Heart right ventricle (tissue), 16 donors: ENCODE measurements at regions not wholly inside any gene's neighbourhood (a gene's known extent, or its start where the extent isn't known, plus 50 kb on each side); places are given as distances from the start of the nearest gene placed in this dataset.

Experiments
- ATAC-seq, 8 donors: fragments of 200-7000 bp; cut with Tn5 transposase; one replicate each; pipeline ENCODE4 v1.9.1; 2020; ENCODE audit warnings: mild to moderate bottlenecking in 8 of 8, moderate library complexity in 8 of 8, moderate number of reproducible peaks in 1 of 8
- DNase-seq, 2 donors: peaks; one replicate each; pipeline ENCODE4 v3.0.0-alpha.2; 2020
- H3K27ac ChIP-seq, 10 donors: fragments of 200-600 bp; sonication (generic) in 2 of 10; one replicate each; pipeline versions ENCODE4 v1.5.0 to v1.8.0; 2020 to 2022; ENCODE audit warnings: mild to moderate bottlenecking in 3 of 10
- H3K27me3 ChIP-seq, 7 donors: fragments of 200-600 bp; one replicate each; pipeline ENCODE4 v1.8.0; 2021 to 2022; ENCODE audit warnings: mild to moderate bottlenecking in 2 of 7
- H3K36me3 ChIP-seq, 9 donors: fragments of 200-600 bp; sonication (generic) in 1 of 9; one replicate each; pipeline versions ENCODE4 v1.5.0 to v1.8.0; 2020 to 2022; ENCODE audit warnings: mild to moderate bottlenecking in 2 of 9
- H3K4me1 ChIP-seq, 9 donors: fragments of 200-600 bp; sonication (generic) in 1 of 9; one replicate each; pipeline versions ENCODE4 v1.5.0 to v1.8.0; 2020 to 2022; ENCODE audit warnings: mild to moderate bottlenecking in 4 of 9
- H3K4me3 ChIP-seq, 10 donors: fragments of 200-600 bp; sonication (generic) in 2 of 10; one replicate each; pipeline versions ENCODE4 v1.5.0 to v1.8.0; 2020 to 2022; ENCODE audit warnings: mild to moderate bottlenecking in 7 of 10, moderate library complexity in 2 of 10
- H3K9me3 ChIP-seq, 11 donors: fragments of 200-600 bp in 10 of 11; sonication (generic) in 2 of 11; one replicate each; pipeline versions ENCODE4 v1.5.0 to v1.8.0; 2013 to 2022; ENCODE audit warnings: mild to moderate bottlenecking in 2 of 11, control low read depth in 1 of 11, moderate library complexity in 1 of 11
- WGBS, 2 donors: extraction: QIAGEN DNeasy Blood & Tissue Kit; methylation state at CpG; one replicate each; pipeline ENCODE4 v1.1.7; 2013; ENCODE audit warnings: inconsistent platforms in 1 of 2; 5-methylcytosine and 5-hydroxymethylcytosine counted together
- intact Hi-C, 10 donors: fragments of 100-400 bp; cut with DNase I; formaldehyde crosslinking; loops; one replicate each; pipeline versions ENCODE4 v1.11.1 to v1.14.2; 2022
- TF ChIP-seq, protein P1 (sequence below), 9 donors: fragments of 200-600 bp; sonication (generic) in 2 of 9; IDR thresholded peaks; one replicate each; pipeline versions ENCODE4 v1.5.0 to v1.8.0; 2021 to 2022; ENCODE audit warnings: antibody characterized with exemption in 9 of 9, mild to moderate bottlenecking in 5 of 9, moderate library complexity in 1 of 9
- donor health status: Arrhythmogenic right ventricular cardiomyopathy.
- donor health status: ischemic (EF 13 %, LVEDD 7.1; RV severe dilation, severe dysfunction).
- donor health status: healthy with polysubstance abuse.
- donor health status: DM: no; HTN: yes; CAD: no.
- donor health status: DM: no; HTN: no; CAD: no.
- donor health status: ischemic (EF 25% LVEDD 6.9; RV normal size, moderate dysfunction).
- donor health status: ischemic (EF 25% LVEDD 5.7; RV mildly dilated, moderate dysfunction).
- donor health status: healthy.
- donor health status: DM: yes; HTN: yes; CAD: no.
- donor health status: Ischemic cardiomyopathy.
- donor health status: ischemic (EF 35%, LVEDD 5.7; RV mildly dilated, moderate dysfunction).
- donor health status: nonischemic (EF 11% LVEDD 7.7; RV severe dilation, severe dysfunction).
- donor health status: DM: yes; HTN: yes; CAD: no.
- donor health status: PGD.
- donor health status: ischemic (EF 29% LVEDD 5.4; RV normal size, mild dysfunction).
- donor health status: nonischemic (EF 23%, LVEDD 6.1; RV moderate dilation, normal function).

DNA sequence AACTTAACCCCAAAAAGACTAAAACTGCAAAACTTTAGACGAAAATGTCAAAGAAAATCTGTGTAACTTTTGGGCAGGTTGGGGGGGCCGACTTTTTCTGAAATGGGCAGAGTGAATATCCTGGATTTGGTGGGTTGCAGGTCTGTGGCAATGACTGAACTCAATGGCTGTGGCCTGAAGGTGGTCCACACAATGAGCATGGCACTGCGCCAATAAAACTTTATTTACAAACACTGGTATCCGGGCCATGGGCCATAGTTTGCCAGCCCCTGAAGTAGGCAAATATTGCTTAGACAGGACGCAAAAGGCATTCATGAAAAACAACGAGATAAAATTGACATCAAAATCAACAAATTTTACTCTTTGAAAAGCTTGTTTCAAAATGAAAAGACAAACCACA is 66.2 kb downstream of the RTP5 start:
- H3K36me3 ChIP-seq, result no peaks in the 10 kb centered on the region
- H3K4me1 ChIP-seq, result peaks cover 0 to 7% (median 0%) of the 10 kb centered on the region in 9 donors
- no peak overlapping the region for H3K27ac ChIP-seq
- intact Hi-C loops, result no loop called here
- H3K27me3 ChIP-seq, result peaks cover 0 to 35% (median 4%) of the 10 kb centered on the region in 7 donors
- TF ChIP-seq, protein P1, sequence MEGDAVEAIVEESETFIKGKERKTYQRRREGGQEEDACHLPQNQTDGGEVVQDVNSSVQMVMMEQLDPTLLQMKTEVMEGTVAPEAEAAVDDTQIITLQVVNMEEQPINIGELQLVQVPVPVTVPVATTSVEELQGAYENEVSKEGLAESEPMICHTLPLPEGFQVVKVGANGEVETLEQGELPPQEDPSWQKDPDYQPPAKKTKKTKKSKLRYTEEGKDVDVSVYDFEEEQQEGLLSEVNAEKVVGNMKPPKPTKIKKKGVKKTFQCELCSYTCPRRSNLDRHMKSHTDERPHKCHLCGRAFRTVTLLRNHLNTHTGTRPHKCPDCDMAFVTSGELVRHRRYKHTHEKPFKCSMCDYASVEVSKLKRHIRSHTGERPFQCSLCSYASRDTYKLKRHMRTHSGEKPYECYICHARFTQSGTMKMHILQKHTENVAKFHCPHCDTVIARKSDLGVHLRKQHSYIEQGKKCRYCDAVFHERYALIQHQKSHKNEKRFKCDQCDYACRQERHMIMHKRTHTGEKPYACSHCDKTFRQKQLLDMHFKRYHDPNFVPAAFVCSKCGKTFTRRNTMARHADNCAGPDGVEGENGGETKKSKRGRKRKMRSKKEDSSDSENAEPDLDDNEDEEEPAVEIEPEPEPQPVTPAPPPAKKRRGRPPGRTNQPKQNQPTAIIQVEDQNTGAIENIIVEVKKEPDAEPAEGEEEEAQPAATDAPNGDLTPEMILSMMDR (IDR thresholded peaks at IDR 0.05), result no peak
- no peak overlapping the region for H3K4me3 ChIP-seq
- WGBS, 2 donors, result 86 to 95% methylated on average over 6 of the region's 6 CpGs
- H3K9me3 ChIP-seq, result peaks cover 0 to 5% (median 0%) of the 10 kb centered on the region in 11 donors
- no peak for DNase-seq
- ATAC-seq, result no peak

DNA sequence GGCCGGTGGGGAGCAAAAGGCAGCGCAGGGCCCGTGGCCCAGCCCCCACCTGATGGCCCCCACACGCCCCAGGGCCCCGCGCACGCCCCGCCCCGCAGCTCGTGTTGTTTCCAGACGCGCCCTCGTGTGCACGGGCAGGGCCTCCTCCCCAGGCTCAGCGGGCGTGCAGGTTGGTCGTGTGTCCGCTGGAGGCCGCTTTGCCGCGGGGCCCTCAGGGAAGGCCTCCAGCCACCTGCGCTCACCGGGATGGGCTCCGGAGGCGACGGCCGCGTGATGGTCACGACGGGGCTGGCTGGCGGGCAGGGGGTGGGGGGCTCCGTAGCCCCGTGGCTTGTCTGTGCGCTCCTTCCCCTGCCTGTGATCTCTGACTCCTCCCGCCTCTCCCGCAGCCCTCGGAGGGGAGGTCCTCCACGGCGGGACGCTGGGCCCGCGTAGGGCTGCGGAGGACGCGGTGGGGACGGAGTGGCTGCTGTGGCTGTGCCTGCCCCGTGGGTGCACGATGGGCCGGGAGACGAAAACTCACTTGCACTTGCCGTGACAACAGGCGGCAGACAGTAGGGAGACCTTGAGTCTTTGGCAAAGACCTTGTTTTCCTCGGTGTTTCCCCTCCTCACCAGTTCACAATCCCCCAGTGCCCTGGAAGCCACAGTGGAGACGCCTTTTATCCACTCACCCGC is 67.1 kb downstream of the RTP5 start:
- WGBS, 2 donors, result 53 to 56% methylated on average over 39 to 55 of the region's 55 CpGs
- Histone ChIP-seq H3K27ac (no peak overlapping the region), H3K9me3 (peaks cover 0 to 5% (median 0%) of the 10 kb centered on the region in 11 donors), H3K4me3 (no peak overlapping the region), H3K27me3 (peaks cover 0 to 35% (median 4%) of the 10 kb centered on the region in 7 donors), H3K36me3 (no peaks in the 10 kb centered on the region), H3K4me1 (peaks cover 0 to 7% (median 0%) of the 10 kb centered on the region in 9 donors)
- TF ChIP-seq, protein P1 (IDR thresholded peaks at IDR 0.05), result no peak
- intact Hi-C loops, result no loop called here
- DNase-seq, result no peak
- no peak for ATAC-seq

DNA sequence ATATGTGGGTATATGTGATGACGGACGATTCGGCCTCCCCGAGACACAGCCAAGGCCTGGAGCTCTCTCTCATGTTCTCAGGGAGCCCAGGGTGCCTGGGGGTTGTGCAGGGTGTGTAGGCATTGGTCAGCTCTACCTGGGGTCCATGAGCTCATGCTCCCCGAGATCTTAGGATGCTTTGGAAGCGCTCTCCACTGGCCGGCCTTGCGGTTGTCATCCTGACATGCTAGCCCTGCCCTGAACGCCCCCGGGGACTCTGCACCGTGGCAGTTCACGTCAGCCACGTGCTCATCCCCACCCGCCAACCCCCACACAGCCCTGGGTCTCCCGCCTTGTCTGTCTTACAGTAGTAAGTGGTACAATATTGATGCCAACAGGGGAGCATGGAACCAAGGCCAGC is 67.8 kb downstream of the RTP5 start:
- ATAC-seq, result no peak
- Histone ChIP-seq H3K4me1 (peaks cover 0 to 7% (median 0%) of the 10 kb centered on the region in 9 donors), H3K9me3 (peaks cover 0 to 5% (median 0%) of the 10 kb centered on the region in 11 donors), H3K27ac (no peak overlapping the region), H3K36me3 (no peaks in the 10 kb centered on the region), H3K4me3 (no peak overlapping the region), H3K27me3 (peaks cover 0 to 35% (median 4%) of the 10 kb centered on the region in 7 donors)
- no peak for DNase-seq
- WGBS, 2 donors, result 92 to 93% methylated on average over 15 of the region's 15 CpGs
- intact Hi-C loops, result no loop called here
- TF ChIP-seq, protein P1 (IDR thresholded peaks at IDR 0.05), result no peak

DNA sequence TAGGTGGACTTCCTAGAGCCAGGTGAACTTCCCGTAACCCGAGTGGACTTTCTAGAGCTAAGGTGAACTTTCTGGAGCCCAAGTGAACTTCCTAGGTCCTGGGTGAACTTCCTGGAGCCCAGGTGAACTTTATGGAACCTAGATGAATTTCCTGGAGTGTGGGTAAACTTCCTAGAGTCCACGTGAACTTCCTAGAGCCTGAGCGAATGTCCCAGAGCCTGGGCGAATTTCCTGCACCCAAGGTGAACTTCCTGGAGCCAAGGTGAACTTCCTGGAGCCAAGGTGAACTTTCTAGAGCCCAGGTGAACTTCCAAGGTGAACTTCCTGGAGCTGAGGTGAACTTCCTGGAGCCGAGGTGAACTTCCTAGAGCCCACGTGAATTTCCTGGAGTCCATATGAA is 70.0 kb downstream of the RTP5 start:
- no peak for DNase-seq
- no peaks in the 10 kb centered on the region for H3K4me1 ChIP-seq
- no peaks in the 10 kb centered on the region for H3K36me3 ChIP-seq
- no peak overlapping the region for H3K27ac ChIP-seq
- peaks cover 0 to 28% (median 4%) of the 10 kb centered on the region in 7 donors for H3K27me3 ChIP-seq
- H3K4me3 ChIP-seq, result no peak overlapping the region
- intact Hi-C loops, result no loop called here
- TF ChIP-seq, protein P1 (IDR thresholded peaks at IDR 0.05), result no peak
- peaks cover 0 to 5% (median 0%) of the 10 kb centered on the region in 11 donors for H3K9me3 ChIP-seq
- ATAC-seq, result no peak
- WGBS, 2 donors, result 70 to 83% methylated on average over 7 of the region's 7 CpGs
